GM23338 (cell line): ENCODE measurements at regions not wholly inside any gene's neighbourhood (a gene's known extent, or its start where the extent isn't known, plus 50 kb on each side); places are given as distances from the start of the nearest gene placed in this dataset.

ENCODE experiments used
- ATAC-seq: fragments of 200-7000 bp; cut with Tn5 transposase; 3 replicates; pipeline ENCODE4 v1.9.1; 2020
- DNase-seq: peaks from one replicate; pipeline ENCODE4 v3.0.0-alpha.2; 2015; ENCODE audit warnings: low spot score
- H2AFZ ChIP-seq: fragments of 200-600 bp; sonication (generic); 2 replicates; pipeline ENCODE4 v1.8.0; 2016; ENCODE audit warnings: antibody characterized with exemption, mild to moderate bottlenecking, moderate library complexity
- H3F3A ChIP-seq: fragments of 200-600 bp; sonication (generic); replicated peaks from 2 replicates; pipeline ENCODE4 v1.8.0; 2017; ENCODE audit warnings: antibody characterized with exemption, mixed run types, low read depth
- H3K27ac ChIP-seq: fragments of 200-600 bp; sonication (generic); 2 replicates; pipeline ENCODE4 v1.6.1; 2016; ENCODE audit warnings: low read depth
- H3K27me3 ChIP-seq: fragments of 200-600 bp; sonication (generic); 2 replicates; pipeline ENCODE4 v1.8.0; 2016; ENCODE audit warnings: mild to moderate bottlenecking, mixed run types, moderate library complexity; ENCODE audit not compliant: insufficient read depth
- H3K36me3 ChIP-seq: fragments of 200-600 bp; sonication (generic); 2 replicates; pipeline ENCODE4 v1.8.0; 2016; ENCODE audit warnings: mild to moderate bottlenecking; ENCODE audit not compliant: insufficient read depth
- H3K4me1 ChIP-seq: fragments of 200-600 bp; sonication (generic); 2 replicates; pipeline ENCODE4 v1.8.0; 2016; ENCODE audit warnings: mild to moderate bottlenecking, moderate library complexity; ENCODE audit not compliant: insufficient read depth
- H3K4me2 ChIP-seq: fragments of 200-600 bp; sonication (generic); 2 replicates; pipeline ENCODE4 v1.7.1; 2017; ENCODE audit warnings: mixed run types
- H3K4me3 ChIP-seq: fragments of 200-600 bp; sonication (generic); 2 replicates; pipeline ENCODE4 v1.6.1; 2016; ENCODE audit warnings: mixed run types
- H3K79me2 ChIP-seq: fragments of 200-600 bp; sonication (generic); replicated peaks from 2 replicates; pipeline ENCODE4 v1.8.0; 2017; ENCODE audit warnings: mild to moderate bottlenecking; ENCODE audit not compliant: insufficient read depth
- H3K9me2 ChIP-seq: fragments of 200-600 bp; sonication (generic); 2 replicates; pipeline ENCODE4 v1.8.0; 2017; ENCODE audit not compliant: insufficient read depth
- H4K20me1 ChIP-seq: fragments of 200-600 bp; sonication (generic); replicated peaks from 2 replicates; pipeline ENCODE4 v1.8.0; 2017; ENCODE audit warnings: mild to moderate bottlenecking; ENCODE audit not compliant: insufficient read depth
- H3K27ac Mint-ChIP-seq: 2 replicates; pipeline ENCODE4 v1.8.0; 2020; ENCODE audit warnings: inconsistent platforms, mild to moderate bottlenecking, moderate library complexity, mixed read lengths
- H3K27me3 Mint-ChIP-seq: 3 replicates; pipeline ENCODE4 v1.8.0; 2022; ENCODE audit warnings: low read depth, mild to moderate bottlenecking, moderate library complexity, mixed read lengths, inconsistent platforms; ENCODE audit not compliant: insufficient read depth, poor library complexity
- H3K36me3 Mint-ChIP-seq: 3 replicates; pipeline ENCODE4 v1.8.0; 2021; ENCODE audit warnings: low read depth, mild to moderate bottlenecking, inconsistent platforms, moderate library complexity, mixed read lengths
- H3K4me1 Mint-ChIP-seq: 3 replicates; pipeline ENCODE4 v1.8.0; 2020; ENCODE audit warnings: mild to moderate bottlenecking, inconsistent platforms, mixed read lengths
- H3K4me3 Mint-ChIP-seq: 3 replicates; pipeline ENCODE4 v1.8.0; 2021; ENCODE audit warnings: moderate library complexity, mild to moderate bottlenecking, inconsistent platforms, mixed read lengths
- H3K9me3 Mint-ChIP-seq: 3 replicates; pipeline ENCODE4 v1.8.0; 2020; ENCODE audit warnings: moderate library complexity, mild to moderate bottlenecking, inconsistent platforms, mixed read lengths
- CREB1 ChIP-seq: fragments of 250-450 bp; sonication (Bioruptor Pico); IDR thresholded peaks from 2 replicates; pipeline ENCODE4 v1.5.0; 2020; ENCODE audit warnings: low read depth, mild to moderate bottlenecking, moderate library complexity
- CTCF ChIP-seq, 2 experiments: fragments of 200-600 bp in 1 of 2; sonication (generic) in 1 of 2; conservative IDR thresholded peaks; 2 replicates each; pipeline versions ENCODE4 v1.5.1 to v1.6.1; 2016 to 2017; ENCODE audit warnings: antibody characterized with exemption in 2 of 2, low read depth in 2 of 2, mild to moderate bottlenecking in 2 of 2, moderate library complexity in 1 of 2
- ETS1 ChIP-seq: IDR thresholded peaks from 2 replicates; pipeline ENCODE4 v1.6.1; 2016; ENCODE audit warnings: antibody characterized with exemption
- EZH2 ChIP-seq: fragments of 200-600 bp; sonication (generic); IDR thresholded peaks from one replicate; pipeline ENCODE4 v1.8.0; 2017; ENCODE audit warnings: antibody characterized with exemption, mild to moderate bottlenecking, low read depth; ENCODE audit not compliant: unreplicated experiment
- EZH2phosphoT487 ChIP-seq: fragments of 200-600 bp; sonication (generic); IDR thresholded peaks from one replicate; pipeline ENCODE4 v1.8.1; 2018; ENCODE audit warnings: antibody characterized with exemption; ENCODE audit not compliant: unreplicated experiment
- JUNB ChIP-seq: IDR thresholded peaks from one replicate; pipeline ENCODE4 v1.6.1; 2016; ENCODE audit warnings: antibody characterized with exemption; ENCODE audit not compliant: unreplicated experiment
- NANOG ChIP-seq: IDR thresholded peaks from 2 replicates; pipeline ENCODE4 v1.6.1; 2016; ENCODE audit warnings: antibody characterized with exemption, borderline replicate concordance
- POLR2AphosphoS5 ChIP-seq: IDR thresholded peaks from 2 replicates; pipeline ENCODE4 v1.6.1; 2016; ENCODE audit warnings: antibody characterized with exemption, low read depth
- REST ChIP-seq: IDR thresholded peaks from one replicate; pipeline ENCODE4 v1.6.1; 2018; ENCODE audit warnings: antibody characterized with exemption; ENCODE audit not compliant: unreplicated experiment
- STAT1 ChIP-seq: IDR thresholded peaks from one replicate; pipeline ENCODE4 v1.6.1; 2016; ENCODE audit warnings: antibody characterized with exemption; ENCODE audit not compliant: unreplicated experiment
- ZNF114 ChIP-seq: fragments of 250-450 bp; sonication (Bioruptor Pico); IDR thresholded peaks from 2 replicates; pipeline ENCODE4 v1.5.0; 2020; ENCODE audit warnings: mild to moderate bottlenecking, moderate library complexity
- ZNF331 ChIP-seq: fragments of 250-450 bp; sonication (Bioruptor Pico); IDR thresholded peaks from 2 replicates; pipeline ENCODE4 v1.5.0; 2020; ENCODE audit warnings: low read depth, mild to moderate bottlenecking, moderate library complexity
- TF ChIP-seq, protein P1 (sequence below): fragments of 250-450 bp; sonication (Bioruptor Pico); IDR thresholded peaks from 2 replicates; pipeline ENCODE4 v1.5.0; 2020; ENCODE audit warnings: mild to moderate bottlenecking, moderate library complexity

DNA sequence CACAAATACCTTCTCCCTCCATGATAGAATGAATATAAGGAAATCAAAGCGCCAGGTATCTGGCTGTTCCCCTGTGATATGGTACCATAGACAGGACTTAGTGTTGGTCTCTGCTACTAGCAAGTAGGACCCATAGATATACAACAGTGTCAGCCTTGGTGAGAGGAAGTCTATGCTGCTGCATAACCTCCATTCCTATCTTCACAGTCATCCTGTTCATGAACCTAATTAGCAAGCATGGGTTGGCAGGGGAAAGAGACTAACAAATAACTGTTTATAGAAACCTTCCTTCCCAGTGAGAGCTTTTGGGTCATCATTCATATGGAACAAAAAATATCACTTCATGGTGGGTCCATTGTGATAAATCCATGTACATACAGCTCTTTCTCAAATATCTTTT, 188.9 kb upstream of the FAM98A start:
- no peaks in the 10 kb centered on the region for H3K4me1 ChIP-seq
- no peaks in the 10 kb centered on the region for H3K36me3 ChIP-seq
- DNase-seq = no peak
- H3K4me2 ChIP-seq = no peak overlapping the region
- no peaks in the 10 kb centered on the region for H3K79me2 ChIP-seq
- H3K4me3 ChIP-seq = no peak overlapping the region
- H3K9me2 ChIP-seq = 0 out of 2 replicates have a peak, but pooled peaks cover 8% of the 10 kb centered on the region
- H3K4me3 Mint-ChIP-seq = no peak overlapping the region
- no peak overlapping the region for H3K27ac Mint-ChIP-seq
- peaks cover 6% of the 10 kb centered on the region; the same call in 1 of the 3 replicates for H3K9me3 Mint-ChIP-seq
- no peaks in the 10 kb centered on the region for H3K27me3 ChIP-seq
- H2AFZ ChIP-seq = no peak overlapping the region
- no peaks in the 10 kb centered on the region for H3F3A ChIP-seq
- no peaks in the 10 kb centered on the region for H3K4me1 Mint-ChIP-seq
- H4K20me1 ChIP-seq = no peaks in the 10 kb centered on the region
- H3K27ac ChIP-seq = no peak overlapping the region
- TF ChIP-seq CREB1 (CRISPR knock-in tag) (no peak), JUNB (no peak), STAT1 (no peak), ZNF331 (no peak), EZH2phosphoT487 (no peak), ETS1 (no peak), CTCF (conservative IDR thresholded peaks at IDR 0.05; ENCODE audit: low read depth in 2 of 2) (no peak), REST (no peak), EZH2 (no peak), NANOG (no peak), POLR2AphosphoS5 (no peak), ZNF114 (CRISPR knock-in tag) (no peak)
- TF ChIP-seq, protein P1, sequence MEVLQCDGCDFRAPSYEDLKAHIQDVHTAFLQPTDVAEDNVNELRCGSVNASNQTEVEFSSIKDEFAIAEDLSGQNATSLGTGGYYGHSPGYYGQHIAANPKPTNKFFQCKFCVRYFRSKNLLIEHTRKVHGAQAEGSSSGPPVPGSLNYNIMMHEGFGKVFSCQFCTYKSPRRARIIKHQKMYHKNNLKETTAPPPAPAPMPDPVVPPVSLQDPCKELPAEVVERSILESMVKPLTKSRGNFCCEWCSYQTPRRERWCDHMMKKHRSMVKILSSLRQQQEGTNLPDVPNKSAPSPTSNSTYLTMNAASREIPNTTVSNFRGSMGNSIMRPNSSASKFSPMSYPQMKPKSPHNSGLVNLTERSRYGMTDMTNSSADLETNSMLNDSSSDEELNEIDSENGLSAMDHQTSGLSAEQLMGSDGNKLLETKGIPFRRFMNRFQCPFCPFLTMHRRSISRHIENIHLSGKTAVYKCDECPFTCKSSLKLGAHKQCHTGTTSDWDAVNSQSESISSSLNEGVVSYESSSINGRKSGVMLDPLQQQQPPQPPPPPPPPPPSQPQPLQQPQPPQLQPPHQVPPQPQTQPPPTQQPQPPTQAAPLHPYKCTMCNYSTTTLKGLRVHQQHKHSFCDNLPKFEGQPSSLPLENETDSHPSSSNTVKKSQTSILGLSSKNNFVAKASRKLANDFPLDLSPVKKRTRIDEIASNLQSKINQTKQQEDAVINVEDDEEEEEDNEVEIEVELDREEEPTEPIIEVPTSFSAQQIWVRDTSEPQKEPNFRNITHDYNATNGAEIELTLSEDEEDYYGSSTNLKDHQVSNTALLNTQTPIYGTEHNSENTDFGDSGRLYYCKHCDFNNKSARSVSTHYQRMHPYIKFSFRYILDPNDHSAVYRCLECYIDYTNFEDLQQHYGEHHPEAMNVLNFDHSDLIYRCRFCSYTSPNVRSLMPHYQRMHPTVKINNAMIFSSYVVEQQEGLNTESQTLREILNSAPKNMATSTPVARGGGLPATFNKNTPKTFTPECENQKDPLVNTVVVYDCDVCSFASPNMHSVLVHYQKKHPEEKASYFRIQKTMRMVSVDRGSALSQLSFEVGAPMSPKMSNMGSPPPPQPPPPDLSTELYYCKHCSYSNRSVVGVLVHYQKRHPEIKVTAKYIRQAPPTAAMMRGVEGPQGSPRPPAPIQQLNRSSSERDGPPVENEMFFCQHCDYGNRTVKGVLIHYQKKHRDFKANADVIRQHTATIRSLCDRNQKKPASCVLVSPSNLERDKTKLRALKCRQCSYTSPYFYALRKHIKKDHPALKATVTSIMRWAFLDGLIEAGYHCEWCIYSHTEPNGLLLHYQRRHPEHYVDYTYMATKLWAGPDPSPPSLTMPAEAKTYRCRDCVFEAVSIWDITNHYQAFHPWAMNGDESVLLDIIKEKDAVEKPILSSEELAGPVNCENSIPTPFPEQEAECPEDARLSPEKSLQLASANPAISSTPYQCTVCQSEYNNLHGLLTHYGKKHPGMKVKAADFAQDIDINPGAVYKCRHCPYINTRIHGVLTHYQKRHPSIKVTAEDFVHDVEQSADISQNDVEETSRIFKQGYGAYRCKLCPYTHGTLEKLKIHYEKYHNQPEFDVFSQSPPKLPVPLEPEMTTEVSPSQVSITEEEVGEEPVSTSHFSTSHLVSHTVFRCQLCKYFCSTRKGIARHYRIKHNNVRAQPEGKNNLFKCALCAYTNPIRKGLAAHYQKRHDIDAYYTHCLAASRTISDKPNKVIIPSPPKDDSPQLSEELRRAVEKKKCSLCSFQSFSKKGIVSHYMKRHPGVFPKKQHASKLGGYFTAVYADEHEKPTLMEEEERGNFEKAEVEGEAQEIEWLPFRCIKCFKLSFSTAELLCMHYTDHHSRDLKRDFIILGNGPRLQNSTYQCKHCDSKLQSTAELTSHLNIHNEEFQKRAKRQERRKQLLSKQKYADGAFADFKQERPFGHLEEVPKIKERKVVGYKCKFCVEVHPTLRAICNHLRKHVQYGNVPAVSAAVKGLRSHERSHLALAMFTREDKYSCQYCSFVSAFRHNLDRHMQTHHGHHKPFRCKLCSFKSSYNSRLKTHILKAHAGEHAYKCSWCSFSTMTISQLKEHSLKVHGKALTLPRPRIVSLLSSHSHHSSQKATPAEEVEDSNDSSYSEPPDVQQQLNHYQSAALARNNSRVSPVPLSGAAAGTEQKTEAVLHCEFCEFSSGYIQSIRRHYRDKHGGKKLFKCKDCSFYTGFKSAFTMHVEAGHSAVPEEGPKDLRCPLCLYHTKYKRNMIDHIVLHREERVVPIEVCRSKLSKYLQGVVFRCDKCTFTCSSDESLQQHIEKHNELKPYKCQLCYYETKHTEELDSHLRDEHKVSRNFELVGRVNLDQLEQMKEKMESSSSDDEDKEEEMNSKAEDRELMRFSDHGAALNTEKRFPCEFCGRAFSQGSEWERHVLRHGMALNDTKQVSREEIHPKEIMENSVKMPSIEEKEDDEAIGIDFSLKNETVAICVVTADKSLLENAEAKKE = no peak
- no peaks in the 10 kb centered on the region for H3K27me3 Mint-ChIP-seq
- ATAC-seq = no peak
- H3K36me3 Mint-ChIP-seq = peaks cover 3% of the 10 kb centered on the region
